ENCODE measurements at regions not wholly inside any gene's neighbourhood (a gene's known extent, or its start where the extent isn't known, plus 50 kb on each side); places are given as distances from the start of the nearest gene placed in this dataset.
"Not testable (repeated sequence)": the region's sequence is repeated elsewhere in the genome, so short reads cannot be mapped to it uniquely, and the experiment has no call there.

GRCh38 chr10:46204482-46205102 is 82.2 kb upstream of the ANTXRL start:
- H3K4me3 Mint-ChIP-seq; DNase-seq; POLR2A ChIA-PET; H3K27ac Mint-ChIP-seq; H3K9me3 Mint-ChIP-seq (ENCODE audit: low read depth); H3K4me1 Mint-ChIP-seq; H3K27me3 Mint-ChIP-seq; ATAC-seq; H3K36me3 Mint-ChIP-seq (ENCODE audit: low read depth); CTCF ChIA-PET; intact Hi-C loops (cut with DNase I, micrococcal nuclease): not testable (repeated sequence)

GRCh38 chr10:46210427-46210826 is 76.4 kb upstream of the ANTXRL start:
- H3K27me3 Mint-ChIP-seq; H3K9me3 Mint-ChIP-seq (ENCODE audit: low read depth); H3K4me1 Mint-ChIP-seq; ATAC-seq; H3K36me3 Mint-ChIP-seq (ENCODE audit: low read depth); CTCF ChIA-PET; POLR2A ChIA-PET; intact Hi-C loops (cut with DNase I, micrococcal nuclease); H3K4me3 Mint-ChIP-seq; DNase-seq; H3K27ac Mint-ChIP-seq: not testable (repeated sequence)

DNA sequence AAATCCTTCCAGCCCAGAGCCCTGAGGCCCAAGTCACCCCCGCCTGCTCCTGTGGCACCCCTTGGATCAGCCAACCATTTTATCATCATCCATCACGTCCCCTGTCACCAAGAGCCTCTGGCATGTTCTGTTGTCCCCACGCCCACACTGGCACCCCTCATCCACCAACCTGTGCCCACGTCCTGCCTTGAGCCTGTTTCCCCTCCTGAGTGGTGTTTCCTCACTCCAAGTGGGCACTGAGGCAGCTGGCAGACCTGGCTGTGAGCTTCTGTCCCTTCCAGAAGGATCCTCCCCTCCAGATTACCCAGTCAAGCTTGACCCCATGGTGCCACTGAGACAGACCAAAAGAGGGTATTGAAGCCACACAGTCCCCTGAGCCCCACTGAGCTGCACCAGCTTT is 71.4 kb upstream of the ANTXRL start:
- ChIA-PET CTCF (interaction anchor here (1.0 kb wide), 1 partner anchor 12 kb away, joined by 3 read pairs; no protein-coding TSS in a partner anchor), POLR2A (no interaction called here)
- ATAC-seq (no peak), DNase-seq (no peak)
- no peaks in the 10 kb centered on the region for H3K27me3 Mint-ChIP-seq
- no peak overlapping the region for H3K27ac Mint-ChIP-seq
- H3K4me3 Mint-ChIP-seq: no peak overlapping the region
- intact Hi-C loops (cut with DNase I, micrococcal nuclease): no loop called here
- H3K4me1 Mint-ChIP-seq: no peaks in the 10 kb centered on the region
- H3K9me3 Mint-ChIP-seq (ENCODE audit: low read depth): no peaks in the 10 kb centered on the region
- peaks cover 6% of the 10 kb centered on the region for H3K36me3 Mint-ChIP-seq (ENCODE audit: low read depth)

- Mint-ChIP-seq H3K27me3 (no peaks in the 10 kb centered on the region), H3K27ac (peak overlapping the region; percentile 7), H3K4me1 (no peaks in the 10 kb centered on the region), H3K36me3 (ENCODE audit: low read depth) (peaks cover 6% of the 10 kb centered on the region), H3K4me3 (no peak overlapping the region), H3K9me3 (ENCODE audit: low read depth) (no peaks in the 10 kb centered on the region)
- ChIA-PET POLR2A (no interaction called here), CTCF (interaction anchor here (1.0 kb wide), 1 partner anchor 12 kb away, joined by 3 read pairs; no protein-coding TSS in a partner anchor)
- ATAC-seq (no peak), DNase-seq (no peak)
- intact Hi-C loops (cut with DNase I, micrococcal nuclease): no loop called here
Measured at GRCh38 chr10:46216003-46216634, 70.7 kb upstream of the ANTXRL start.

DNA sequence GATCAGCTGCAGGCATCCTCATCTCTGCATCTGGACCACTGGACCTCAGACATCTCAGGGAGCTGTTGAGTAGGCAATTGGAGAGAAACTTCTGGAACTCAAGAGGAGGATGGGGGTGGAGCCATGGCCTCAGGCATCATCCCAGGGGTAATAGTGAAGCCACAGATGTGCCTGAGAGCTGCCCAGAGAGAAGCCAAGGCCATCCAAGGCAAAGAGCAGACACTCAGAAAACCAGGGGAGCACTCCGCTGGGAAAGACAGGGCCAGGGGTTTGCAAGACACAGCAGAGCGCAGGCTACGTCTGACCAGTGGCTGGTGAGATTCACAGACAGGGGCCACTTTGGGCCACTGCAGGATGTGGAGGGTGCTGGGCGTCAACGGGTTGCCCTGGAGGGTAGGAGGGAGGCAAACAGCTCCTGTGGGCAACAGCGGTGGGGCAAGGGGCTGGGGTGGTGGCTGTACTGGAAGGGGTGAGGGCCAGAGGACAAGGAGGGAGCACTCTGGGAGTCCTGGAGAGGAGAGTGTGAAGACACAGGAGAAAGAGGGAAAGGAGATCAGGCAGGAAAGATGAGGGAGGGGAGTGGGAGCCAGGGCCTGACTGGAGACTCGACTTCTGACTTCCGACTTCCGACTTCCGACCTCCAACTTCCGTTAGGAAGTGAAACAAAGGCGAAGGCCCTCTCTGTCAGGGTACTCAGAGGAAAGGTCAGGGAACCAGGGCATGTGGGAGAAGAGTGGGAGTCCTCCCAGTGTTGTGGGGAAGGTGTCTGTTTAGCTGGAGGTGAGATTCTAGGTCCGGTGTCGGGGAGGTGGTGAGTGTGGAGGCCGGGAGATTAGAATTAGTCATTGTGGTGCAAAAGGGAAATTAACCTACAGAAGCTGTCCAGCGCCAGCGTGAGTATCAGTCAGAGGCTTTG is 69.7 kb upstream of the ANTXRL start:
- no peaks in the 10 kb centered on the region for H3K9me3 Mint-ChIP-seq (ENCODE audit: low read depth)
- no peak for DNase-seq
- intact Hi-C loops (cut with DNase I, micrococcal nuclease): no loop called here
- H3K4me1 Mint-ChIP-seq: no peaks in the 10 kb centered on the region
- H3K27me3 Mint-ChIP-seq: no peaks in the 10 kb centered on the region
- no peak overlapping the region for H3K27ac Mint-ChIP-seq
- CTCF ChIA-PET: interaction anchor here (3.0 kb wide), 1 partner anchor 12 kb away, joined by 18 read pairs; no protein-coding TSS in a partner anchor
- peaks cover 6% of the 10 kb centered on the region for H3K36me3 Mint-ChIP-seq (ENCODE audit: low read depth)
- H3K4me3 Mint-ChIP-seq: no peak overlapping the region
- ATAC-seq: peak; percentile 55
- POLR2A ChIA-PET: no interaction called here

DNA sequence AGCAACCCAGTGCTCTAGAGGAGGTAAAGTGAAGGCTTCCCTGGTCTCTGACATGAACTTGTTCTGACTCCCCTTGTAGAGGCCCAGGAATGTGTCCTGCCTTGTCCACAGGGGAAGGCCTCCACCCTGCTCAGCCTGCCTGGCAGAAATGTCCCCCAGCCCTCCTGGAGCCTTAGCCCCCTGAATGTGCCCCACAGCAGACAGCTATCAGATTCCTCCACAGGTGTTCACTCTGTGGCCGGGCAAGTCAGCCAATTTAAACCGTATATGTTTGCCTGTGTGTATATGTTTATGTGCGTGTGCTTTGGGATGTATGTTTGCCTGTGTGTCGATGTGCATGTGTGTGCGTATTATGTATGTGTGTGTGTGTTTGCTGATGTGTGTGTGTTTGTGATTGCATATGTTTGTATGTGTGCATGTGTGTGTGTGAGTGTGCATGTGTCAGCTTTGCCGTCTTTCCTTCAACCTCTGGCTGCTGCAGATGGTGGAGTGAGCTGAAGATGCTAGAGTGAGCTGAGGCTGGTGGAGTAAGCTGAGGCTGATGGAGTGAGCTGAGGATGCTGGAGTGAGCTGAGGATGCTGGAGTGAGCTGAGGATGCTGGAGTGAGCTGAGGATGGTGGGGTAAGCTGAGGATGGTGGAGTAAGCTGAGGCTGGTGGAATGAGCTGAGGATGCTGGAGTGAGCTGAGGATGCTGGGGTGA is 68.9 kb upstream of the ANTXRL start:
- peaks cover 6% of the 10 kb centered on the region for H3K36me3 Mint-ChIP-seq (ENCODE audit: low read depth)
- no peak for ATAC-seq
- CTCF ChIA-PET: interaction anchor here (3.0 kb wide), 1 partner anchor 11 kb away, joined by 18 read pairs; no protein-coding TSS in a partner anchor
- DNase-seq: no peak
- H3K27me3 Mint-ChIP-seq: no peaks in the 10 kb centered on the region
- H3K27ac Mint-ChIP-seq: peak overlapping the region; percentile 22
- POLR2A ChIA-PET: no interaction called here
- no peak overlapping the region for H3K4me3 Mint-ChIP-seq
- intact Hi-C loops (cut with DNase I, micrococcal nuclease): no loop called here
- no peaks in the 10 kb centered on the region for H3K9me3 Mint-ChIP-seq (ENCODE audit: low read depth)
- H3K4me1 Mint-ChIP-seq: no peaks in the 10 kb centered on the region

GRCh38 chr10:46218921-46219320 is 67.9 kb upstream of the ANTXRL start:
- no peaks in the 10 kb centered on the region for H3K9me3 Mint-ChIP-seq (ENCODE audit: low read depth)
- H3K4me1 Mint-ChIP-seq: no peaks in the 10 kb centered on the region
- no peak for DNase-seq
- peaks cover 9% of the 10 kb centered on the region for H3K36me3 Mint-ChIP-seq (ENCODE audit: low read depth)
- intact Hi-C loops (cut with DNase I, micrococcal nuclease): no loop called here
- POLR2A ChIA-PET: no interaction called here
- no peak overlapping the region for H3K4me3 Mint-ChIP-seq
- H3K27ac Mint-ChIP-seq: peak overlapping the region; percentile 70
- ATAC-seq: no peak
- H3K27me3 Mint-ChIP-seq: no peaks in the 10 kb centered on the region
- CTCF ChIA-PET: interaction anchor here (0.6 to 3.0 kb wide), 2 partner anchors 10 to 111 kb away, joined by 5 to 18 read pairs; no protein-coding TSS in a partner anchor

DNA sequence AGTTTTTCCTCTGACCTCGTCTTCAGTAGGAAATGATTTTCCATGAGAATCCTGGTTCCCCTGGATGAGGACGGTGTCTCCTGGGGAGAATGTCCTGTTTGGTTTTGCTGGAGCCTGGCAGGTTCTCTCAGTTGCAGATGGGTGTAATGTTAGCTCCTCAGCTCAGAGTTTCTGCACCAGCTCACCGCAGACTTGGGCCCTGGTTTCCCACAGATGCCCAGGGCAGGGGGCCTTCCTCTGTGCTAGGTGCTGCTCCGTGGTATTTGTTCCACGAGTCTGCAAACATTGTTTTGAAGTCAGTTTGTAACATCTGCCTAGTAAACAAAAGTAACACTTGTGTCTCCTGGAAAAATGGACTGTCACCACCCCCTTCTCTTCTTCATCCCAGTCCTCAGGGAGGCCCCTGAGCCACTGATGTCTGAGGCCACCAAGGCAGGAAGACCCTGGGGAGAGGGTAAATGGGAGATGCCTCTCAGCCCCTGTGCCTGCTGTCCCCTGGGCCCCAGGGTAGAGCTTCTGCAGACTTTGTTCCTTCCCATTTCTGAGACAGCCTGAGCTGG is 67.3 kb upstream of the ANTXRL start:
- H3K36me3 Mint-ChIP-seq (ENCODE audit: low read depth); H3K4me3 Mint-ChIP-seq; H3K4me1 Mint-ChIP-seq; POLR2A ChIA-PET; H3K9me3 Mint-ChIP-seq (ENCODE audit: low read depth); H3K27me3 Mint-ChIP-seq; intact Hi-C loops (cut with DNase I, micrococcal nuclease); DNase-seq; ATAC-seq: not testable (repeated sequence)
- peak overlapping the region; percentile 70 for H3K27ac Mint-ChIP-seq
- CTCF ChIA-PET: interaction anchor here (0.6 to 3.0 kb wide), 2 partner anchors 9 to 111 kb away, joined by 5 to 18 read pairs; no protein-coding TSS in a partner anchor

DNA sequence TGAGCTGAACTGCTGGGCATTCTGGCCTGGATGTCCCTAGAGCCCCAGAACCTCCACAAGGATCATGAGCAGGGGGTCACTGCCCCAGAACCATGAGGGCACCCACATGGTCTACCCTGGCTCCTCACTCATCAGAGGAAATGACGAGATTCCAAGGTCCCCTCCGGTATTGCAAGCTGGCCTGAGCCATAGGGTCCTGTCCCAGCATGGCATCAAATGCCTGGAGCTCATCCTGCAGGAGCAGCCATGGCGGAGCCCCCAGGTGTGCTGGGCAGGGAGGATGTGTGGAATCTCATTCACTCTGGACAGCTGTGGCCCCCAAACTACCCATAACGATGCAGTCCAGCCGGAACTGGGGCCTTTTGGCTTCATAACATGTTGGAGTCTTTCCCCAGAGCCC is 66.6 kb upstream of the ANTXRL start:
- Mint-ChIP-seq H3K4me3 (no peak overlapping the region), H3K27ac (no peak overlapping the region), H3K4me1 (no peaks in the 10 kb centered on the region), H3K9me3 (ENCODE audit: low read depth) (no peaks in the 10 kb centered on the region), H3K36me3 (ENCODE audit: low read depth) (peaks cover 9% of the 10 kb centered on the region), H3K27me3 (no peaks in the 10 kb centered on the region)
- intact Hi-C loops (cut with DNase I, micrococcal nuclease): no loop called here
- DNase-seq: no peak
- ATAC-seq: no peak
- POLR2A ChIA-PET: no interaction called here
- CTCF ChIA-PET: interaction anchor here (3.0 kb wide), 1 partner anchor 9 kb away, joined by 18 read pairs; no protein-coding TSS in a partner anchor

GRCh38 chr10:46220872-46221538 is 65.8 kb upstream of the ANTXRL start:
- ATAC-seq (no peak), DNase-seq (no peak)
- H3K36me3 Mint-ChIP-seq (ENCODE audit: low read depth): peaks cover 9% of the 10 kb centered on the region
- POLR2A ChIA-PET: no interaction called here
- H3K9me3 Mint-ChIP-seq (ENCODE audit: low read depth): no peaks in the 10 kb centered on the region
- no peak overlapping the region for H3K27ac Mint-ChIP-seq
- intact Hi-C loops (cut with DNase I, micrococcal nuclease): no loop called here
- no peak overlapping the region for H3K4me3 Mint-ChIP-seq
- no peaks in the 10 kb centered on the region for H3K4me1 Mint-ChIP-seq
- CTCF ChIA-PET: no interaction called here
- H3K27me3 Mint-ChIP-seq: no peaks in the 10 kb centered on the region

Data from activated CD4-positive, alpha-beta T cell treated with anti-CD3 and anti-CD28 coated beads for 36 hours (primary cell).